ENCODE measurements at regions not wholly inside any gene's neighbourhood (a gene's known extent, or its start where the extent isn't known, plus 50 kb on each side); places are given as distances from the start of the nearest gene placed in this dataset.

DNA sequence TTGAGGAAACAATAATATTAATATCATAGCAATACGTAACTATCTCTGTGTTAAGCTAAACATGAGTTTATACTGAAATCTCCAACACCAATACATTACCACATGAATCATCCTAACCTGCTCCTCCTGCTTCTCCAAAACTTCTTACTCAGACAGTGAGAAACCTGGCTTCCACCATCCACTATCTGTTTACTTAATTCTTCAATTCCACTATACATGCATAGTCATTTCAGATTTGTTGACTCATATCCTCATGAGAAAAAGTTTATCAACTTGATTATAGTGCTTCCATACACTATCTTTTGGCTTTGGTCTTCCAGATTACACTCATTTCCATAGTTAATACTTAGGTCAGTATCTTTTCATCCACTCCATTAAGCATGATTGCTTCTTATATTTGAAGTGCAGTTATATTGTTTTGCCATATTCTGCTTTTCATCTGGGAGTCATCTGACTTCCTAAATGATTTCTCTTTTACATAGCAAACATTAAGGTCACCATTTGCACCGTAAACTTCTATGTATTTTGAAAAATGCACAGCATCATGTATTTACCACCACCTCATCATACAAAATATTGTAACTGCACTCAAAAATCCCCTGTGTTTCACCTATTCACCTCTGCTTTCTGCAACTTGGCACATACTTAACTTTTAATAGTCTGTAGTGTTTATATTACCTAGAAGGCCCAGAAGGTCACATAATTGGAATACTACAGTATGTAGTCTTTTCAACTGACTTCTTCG lies 970.6 kb downstream of the DIPK2A start:
- Mint-ChIP-seq H3K27ac (peak overlapping the region; percentile 0 to 76 (median 29)), H3K9me3 (peaks cover 10% of the 10 kb centered on the region), H3K4me3 (no peak overlapping the region), H3K4me1 (no peaks in the 10 kb centered on the region), H3K27me3 (ENCODE audit: low read depth) (no peaks in the 10 kb centered on the region), H3K36me3 (ENCODE audit: low read depth) (peaks cover 5% of the 10 kb centered on the region)
- TF ChIP-seq CTCF (IDR thresholded peaks at IDR 0.05; ENCODE audit: unreplicated experiment in 3 of 3) = no peak

DNA sequence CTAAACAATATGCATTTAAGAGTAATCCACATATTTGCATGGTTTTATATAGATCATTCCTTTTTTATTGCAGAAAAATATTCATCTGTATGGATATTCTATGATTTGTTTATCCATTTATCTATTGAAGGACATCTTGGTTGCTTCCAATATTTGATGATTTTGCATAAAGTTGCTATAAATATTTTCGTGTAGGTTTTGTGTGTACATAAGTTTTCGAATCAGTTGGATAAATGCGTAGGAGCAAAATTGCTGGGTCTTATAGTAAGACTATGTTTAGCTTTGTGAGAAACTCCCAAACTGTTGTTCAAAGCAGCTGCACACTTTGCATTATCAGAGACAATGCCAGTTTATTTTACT lies 971.2 kb downstream of the DIPK2A start:
- H3K4me1 Mint-ChIP-seq = no peaks in the 10 kb centered on the region
- no peak overlapping the region for H3K4me3 Mint-ChIP-seq
- no peak for TF ChIP-seq CTCF (IDR thresholded peaks at IDR 0.05; ENCODE audit: unreplicated experiment in 3 of 3)
- peaks cover 10% of the 10 kb centered on the region for H3K9me3 Mint-ChIP-seq
- H3K27ac Mint-ChIP-seq = peak overlapping the region; percentile 0 to 76 (median 29)
- peaks cover 5% of the 10 kb centered on the region for H3K36me3 Mint-ChIP-seq (ENCODE audit: low read depth)
- H3K27me3 Mint-ChIP-seq (ENCODE audit: low read depth) = no peaks in the 10 kb centered on the region

GRCh38 chr3:144947895-144948294 lies 976.3 kb downstream of the DIPK2A start:
- H3K36me3 Mint-ChIP-seq (ENCODE audit: low read depth) = peaks cover 5% of the 10 kb centered on the region
- peak overlapping the region in 1 of 3 experiments; percentile 83 for H3K27ac Mint-ChIP-seq
- TF ChIP-seq CTCF (IDR thresholded peaks at IDR 0.05; ENCODE audit: unreplicated experiment in 3 of 3) = no peak
- H3K9me3 Mint-ChIP-seq = peaks cover 13% of the 10 kb centered on the region
- no peaks in the 10 kb centered on the region for H3K27me3 Mint-ChIP-seq (ENCODE audit: low read depth)
- H3K4me3 Mint-ChIP-seq = no peak overlapping the region
- no peaks in the 10 kb centered on the region for H3K4me1 Mint-ChIP-seq

- H3K27me3 Mint-ChIP-seq (ENCODE audit: low read depth) = no peaks in the 10 kb centered on the region
- H3K9me3 Mint-ChIP-seq = peaks cover 13% of the 10 kb centered on the region
- H3K4me3 Mint-ChIP-seq = no peak overlapping the region
- no peak for TF ChIP-seq CTCF (IDR thresholded peaks at IDR 0.05; ENCODE audit: unreplicated experiment in 3 of 3)
- no peaks in the 10 kb centered on the region for H3K4me1 Mint-ChIP-seq
- peak overlapping the region in 1 of 3 experiments; percentile 83 for H3K27ac Mint-ChIP-seq
- peaks cover 5% of the 10 kb centered on the region for H3K36me3 Mint-ChIP-seq (ENCODE audit: low read depth)
Measured at GRCh38 chr3:144948711-144949110, 977.1 kb downstream of the DIPK2A start.

DNA sequence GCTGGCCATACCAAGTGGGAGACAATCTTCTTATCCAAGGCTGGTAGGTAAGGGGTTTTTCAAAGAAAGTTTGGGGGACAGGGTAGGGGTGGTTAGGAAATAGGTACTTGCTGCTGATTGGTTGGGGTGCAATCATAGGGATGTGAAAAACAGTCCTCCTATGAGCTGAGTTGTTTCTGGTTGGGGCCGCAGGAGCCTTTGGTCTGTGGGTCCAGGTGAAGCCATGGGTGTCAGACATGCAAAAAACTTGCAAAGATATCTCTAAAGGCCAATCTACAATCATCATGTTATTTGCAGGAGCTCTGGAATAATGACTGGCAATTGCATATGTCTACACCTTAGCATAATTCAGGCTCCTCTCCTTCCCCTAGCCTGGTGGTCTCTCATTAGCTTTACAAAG lies 982.3 kb downstream of the DIPK2A start:
- Mint-ChIP-seq H3K27ac (no peak overlapping the region), H3K9me3 (peaks cover 3% of the 10 kb centered on the region), H3K4me3 (no peak overlapping the region), H3K36me3 (ENCODE audit: low read depth) (no peaks in the 10 kb centered on the region), H3K27me3 (ENCODE audit: low read depth) (no peaks in the 10 kb centered on the region), H3K4me1 (no peaks in the 10 kb centered on the region)
- no peak for TF ChIP-seq CTCF (IDR thresholded peaks at IDR 0.05; ENCODE audit: unreplicated experiment in 3 of 3)
